HG03066 (cell line): ENCODE measurements at regions not wholly inside any gene's neighbourhood (a gene's known extent, or its start where the extent isn't known, plus 50 kb on each side); places are given as distances from the start of the nearest gene placed in this dataset.
A peak's percentile ranks its signal among the peaks of the same experiment; 100 is the strongest.
"Not testable (repeated sequence)": the region's sequence is repeated elsewhere in the genome, so short reads cannot be mapped to it uniquely, and the experiment has no call there.

Experiments used
- ATAC-seq: cut with Tn5 transposase; IDR thresholded peaks from one replicate; pipeline ENCODE4 v1.9.1; 2021; ENCODE audit warnings: low read depth; ENCODE audit not compliant: unreplicated experiment

- ATAC-seq = no peak
These were observed 62.3 kb upstream of the PAGE3 start for GRCh38 chrX:55326985-55327384.

- no peak for ATAC-seq
These were observed 70.6 kb upstream of the PAGE3 start for GRCh38 chrX:55335296-55335695.

- ATAC-seq = no peak
These were observed 71.5 kb upstream of the PAGE3 start for GRCh38 chrX:55336176-55336575.

GRCh38 chrX:55340896-55341433 is 76.2 kb upstream of the PAGE3 start:
- ATAC-seq = no peak

- ATAC-seq = peak; percentile 92
These were observed 78.1 kb upstream of the PAGE3 start for GRCh38 chrX:55342533-55343501.

- ATAC-seq = no peak
These were observed 91.9 kb upstream of the PAGE3 start for GRCh38 chrX:55356609-55357008.

GRCh38 chrX:55357236-55357635 is 92.5 kb upstream of the PAGE3 start:
- ATAC-seq = no peak

GRCh38 chrX:55379396-55379795 is 72.5 kb upstream of the MAGEH1 start:
- no peak for ATAC-seq

GRCh38 chrX:55389376-55389775 is 62.6 kb upstream of the MAGEH1 start:
- no peak for ATAC-seq

- not testable (repeated sequence) for ATAC-seq
These were observed 55.1 kb upstream of the MAGEH1 start for GRCh38 chrX:55396836-55397235.
